HK-2 (cell line): ENCODE measurements at regions not wholly inside any gene's neighbourhood (a gene's known extent, or its start where the extent isn't known, plus 50 kb on each side); places are given as distances from the start of the nearest gene placed in this dataset.
"Not testable (repeated sequence)": the region's sequence is repeated elsewhere in the genome, so short reads cannot be mapped to it uniquely, and the experiment has no call there.

Source experiments
- DNase-seq: peaks from one replicate; pipeline ENCODE4 v3.0.0-alpha.2; 2018; ENCODE audit not compliant: unreplicated experiment

DNA sequence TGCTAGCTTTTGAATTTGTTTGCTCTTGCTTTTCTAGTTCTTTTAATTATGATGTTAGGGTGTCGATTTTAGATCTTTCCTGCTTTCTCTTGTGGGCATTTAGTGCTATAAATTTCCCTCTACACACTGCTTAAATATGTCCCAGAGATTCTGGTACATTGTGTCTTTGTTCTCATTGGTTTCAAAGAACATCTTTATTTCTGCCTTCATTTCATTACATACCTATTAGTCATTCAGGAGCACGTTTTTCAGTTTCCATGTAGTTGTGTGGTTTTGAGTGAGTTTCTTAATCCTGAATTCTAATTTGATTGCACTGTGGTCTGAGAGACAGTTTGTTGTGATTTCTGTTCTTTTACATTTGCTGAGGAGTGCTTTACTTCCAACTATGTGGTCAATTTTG, 51.2 kb upstream of the MB21D2 start:
- not testable (repeated sequence) for DNase-seq

DNA sequence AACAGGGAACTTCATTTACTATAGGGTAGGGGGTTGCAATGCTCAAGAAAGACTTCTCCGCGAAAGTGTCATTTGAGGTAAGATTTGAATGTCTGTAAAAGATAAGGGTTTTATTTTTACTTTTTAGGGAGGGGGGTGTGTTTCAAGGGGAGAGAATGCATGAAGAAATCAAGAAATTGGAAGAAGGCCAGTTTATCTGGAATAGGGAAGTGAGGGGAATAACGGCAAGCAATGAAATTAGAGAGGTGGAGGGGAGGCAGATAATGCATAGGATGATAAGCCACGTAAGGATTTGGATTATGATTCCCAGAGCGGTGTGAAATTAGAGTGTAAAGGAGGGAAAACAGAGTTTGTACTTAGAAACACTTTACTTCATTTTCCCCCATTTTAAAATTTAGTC, 63.0 kb upstream of the MB21D2 start:
- no peak for DNase-seq

DNA sequence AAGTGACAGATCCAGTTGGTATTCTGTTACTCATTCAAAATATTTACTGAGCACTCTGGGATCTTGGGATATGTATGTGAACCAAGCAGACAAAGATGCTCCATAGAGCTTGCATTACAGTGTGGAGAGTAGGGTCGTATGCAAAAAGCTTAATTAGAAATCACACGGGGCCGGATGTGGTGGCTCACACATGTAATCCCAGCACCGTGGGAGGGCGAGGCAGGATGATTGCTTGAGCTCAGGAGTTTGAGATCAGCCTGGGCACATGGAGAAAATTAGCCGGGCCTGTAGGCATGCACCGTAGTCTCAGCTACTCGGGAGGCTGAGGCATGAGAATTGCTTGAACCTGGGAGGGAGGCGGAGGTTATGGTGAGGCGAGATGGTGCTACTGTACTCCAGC, 68.7 kb upstream of the MB21D2 start:
- no peak for DNase-seq

DNA sequence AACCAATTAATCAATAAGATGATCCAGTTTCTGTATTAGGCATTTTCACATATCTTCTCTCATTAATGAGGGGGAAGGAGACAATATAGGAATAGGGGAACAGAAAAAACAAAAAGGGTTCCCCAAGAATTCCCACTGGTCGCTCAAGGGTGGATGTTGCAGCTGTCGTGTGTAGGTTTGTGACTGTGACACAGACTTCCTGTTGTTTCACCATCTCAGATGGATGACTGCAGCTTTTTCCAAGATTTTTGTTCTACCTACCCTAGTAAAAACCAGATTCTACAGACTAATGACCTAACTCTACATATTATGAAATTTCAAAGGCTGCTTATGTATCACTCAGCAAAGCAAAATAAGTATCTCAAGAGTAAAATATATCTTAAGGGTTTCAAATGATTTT, 73.7 kb upstream of the MB21D2 start:
- no peak for DNase-seq

DNA sequence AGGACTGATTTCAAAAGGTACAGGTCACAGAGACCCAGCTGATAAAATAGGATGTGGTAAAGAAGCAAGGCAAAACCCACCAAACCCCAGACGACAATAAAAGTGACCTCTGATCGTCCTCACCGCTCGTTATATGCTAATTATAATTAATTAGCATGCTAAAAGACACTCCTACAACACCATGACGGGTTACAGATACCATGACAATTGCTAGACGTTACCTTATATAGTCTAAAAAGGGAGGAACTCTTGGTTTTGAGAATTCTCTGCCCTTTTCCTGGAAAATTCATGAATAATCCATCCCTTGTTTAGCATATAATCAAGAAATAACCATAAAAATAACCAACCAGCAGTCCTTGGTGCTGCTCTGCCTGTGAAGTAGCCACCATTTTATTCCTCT, 74.7 kb upstream of the MB21D2 start:
- DNase-seq = no peak

DNA sequence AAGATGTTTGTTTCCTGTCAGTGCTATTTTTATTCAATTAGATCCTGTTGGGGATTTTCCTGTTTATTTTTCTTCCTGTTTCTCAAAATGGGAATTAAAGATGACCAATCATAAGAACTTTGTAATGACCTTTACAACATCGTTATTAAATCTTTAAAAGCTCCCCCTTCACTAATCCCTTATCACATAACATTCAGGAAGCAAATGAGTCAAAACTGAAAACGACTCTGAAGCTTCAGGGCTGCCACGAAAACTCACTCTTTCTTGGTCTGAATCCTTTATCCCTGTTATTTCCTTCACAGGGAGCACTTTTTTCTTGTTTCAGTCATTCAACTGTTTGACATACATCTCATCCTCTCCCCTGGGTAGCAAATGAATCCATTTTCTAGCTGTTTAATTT, 75.8 kb upstream of the MB21D2 start:
- DNase-seq = no peak

DNA sequence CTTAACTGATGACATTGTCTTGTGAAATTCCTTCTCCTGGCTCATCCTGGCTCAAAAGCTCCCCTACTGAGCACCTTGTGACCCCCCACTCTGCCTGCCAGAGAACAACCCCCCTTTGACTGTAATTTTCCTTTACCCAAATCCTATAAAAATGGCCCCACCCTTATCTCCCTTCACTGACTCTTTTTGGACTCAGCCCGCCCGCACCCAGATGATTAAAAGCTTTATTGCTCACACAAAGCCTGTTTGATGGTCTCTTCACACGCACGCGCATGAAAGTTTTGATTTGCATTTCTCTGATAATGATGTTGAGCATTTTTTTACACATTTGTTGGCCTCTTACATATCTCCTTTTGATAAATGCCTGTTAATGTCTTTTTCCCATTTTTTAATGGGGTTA, 83.5 kb upstream of the MB21D2 start:
- DNase-seq = not testable (repeated sequence)

DNA sequence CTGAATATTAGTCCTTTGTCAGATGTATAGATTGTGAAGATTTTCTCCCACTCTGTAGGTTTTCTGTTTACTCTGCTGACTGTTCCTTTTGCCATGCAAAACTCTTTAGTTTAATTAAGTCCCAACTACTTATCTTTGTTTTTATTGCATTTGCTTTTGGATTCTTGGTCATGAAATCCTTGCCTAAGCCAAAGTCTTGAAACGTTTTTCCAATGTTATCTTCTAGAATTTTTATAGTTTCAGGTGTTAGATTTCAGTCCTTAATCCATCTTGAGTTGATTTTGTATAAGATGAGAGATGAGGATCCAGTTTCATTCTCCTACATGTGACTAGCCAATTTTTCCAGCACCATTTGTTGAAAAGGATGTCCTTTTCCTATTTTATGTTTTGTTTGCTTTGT, 86.0 kb upstream of the MB21D2 start:
- DNase-seq = not testable (repeated sequence)

DNA sequence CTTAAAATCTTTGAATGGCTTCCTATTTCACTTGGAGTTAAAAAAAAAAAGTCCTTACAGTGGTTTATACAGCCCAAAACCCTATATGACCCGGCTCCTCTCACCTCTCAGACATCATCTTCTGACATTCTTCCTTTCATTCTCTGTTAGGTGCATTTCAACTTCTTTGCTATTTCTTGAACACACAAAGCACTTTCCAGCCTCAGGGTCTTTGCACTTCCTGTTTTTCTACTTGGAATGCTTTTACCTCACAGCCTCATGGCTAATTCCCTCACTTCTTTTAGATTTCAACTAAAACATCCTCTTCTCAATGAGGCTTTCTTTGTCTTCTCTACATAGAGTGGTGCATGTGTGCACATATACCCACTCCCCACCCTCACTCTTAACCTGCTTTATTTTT, 91.0 kb upstream of the MB21D2 start:
- no peak for DNase-seq

DNA sequence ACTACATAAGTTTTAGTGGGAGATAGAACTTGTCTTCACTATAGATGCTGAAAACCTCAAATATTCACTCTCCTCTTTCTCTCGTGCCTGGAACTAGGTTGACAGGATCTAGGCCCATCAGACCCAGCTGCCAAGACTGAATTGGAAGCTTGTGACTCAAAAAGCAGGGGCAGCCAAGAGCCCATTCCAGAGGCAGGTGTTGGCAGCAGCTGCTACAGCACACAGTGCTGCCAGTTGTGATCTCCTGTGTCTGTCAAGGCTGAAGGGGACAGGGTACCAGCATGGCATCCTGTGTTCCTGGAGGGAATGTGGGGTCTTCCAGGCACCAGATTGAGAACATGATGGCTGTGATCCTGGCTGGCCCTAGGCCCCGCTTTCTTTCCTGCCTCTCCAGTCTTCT, 92.5 kb upstream of the MB21D2 start:
- DNase-seq = no peak

DNA sequence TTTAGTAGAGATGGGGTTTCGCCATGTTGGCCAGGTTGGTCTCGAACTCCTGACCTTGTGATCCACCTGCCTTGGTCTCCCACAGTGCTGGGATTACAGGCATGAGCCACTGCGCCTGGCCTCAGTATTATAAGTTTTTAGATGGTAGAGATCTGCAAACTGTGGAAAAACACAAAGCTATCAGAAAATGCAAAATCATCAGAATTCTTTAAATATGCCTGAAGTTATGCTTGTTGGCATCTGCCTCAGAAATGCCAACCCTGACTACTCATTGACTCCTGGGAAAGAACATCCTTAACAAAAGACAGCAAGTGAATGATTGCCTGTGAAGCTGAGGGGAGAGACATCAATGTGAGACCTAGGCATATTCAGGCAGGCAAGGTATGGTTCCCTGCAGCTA, 94.3 kb upstream of the MB21D2 start:
- DNase-seq = no peak

DNA sequence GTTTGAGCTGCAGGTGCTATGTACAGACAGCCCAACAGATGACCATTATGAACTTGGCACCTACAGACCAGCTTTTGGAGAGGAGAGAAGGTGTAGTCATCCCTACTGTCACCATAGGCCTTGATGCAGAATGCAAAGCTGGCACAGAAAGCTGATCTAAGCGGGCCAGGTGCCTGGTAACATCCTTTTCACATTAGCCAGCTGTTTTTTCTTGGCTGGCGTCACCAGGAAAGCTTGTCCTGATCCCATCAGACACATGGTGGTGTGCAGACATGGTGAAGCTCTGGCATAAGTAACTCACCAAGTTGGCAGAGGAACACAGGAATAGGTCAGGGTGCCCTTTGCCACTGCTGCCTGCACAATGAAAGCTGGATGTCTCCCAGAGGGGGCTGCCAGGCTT, 97.2 kb upstream of the MB21D2 start:
- DNase-seq = no peak

DNA sequence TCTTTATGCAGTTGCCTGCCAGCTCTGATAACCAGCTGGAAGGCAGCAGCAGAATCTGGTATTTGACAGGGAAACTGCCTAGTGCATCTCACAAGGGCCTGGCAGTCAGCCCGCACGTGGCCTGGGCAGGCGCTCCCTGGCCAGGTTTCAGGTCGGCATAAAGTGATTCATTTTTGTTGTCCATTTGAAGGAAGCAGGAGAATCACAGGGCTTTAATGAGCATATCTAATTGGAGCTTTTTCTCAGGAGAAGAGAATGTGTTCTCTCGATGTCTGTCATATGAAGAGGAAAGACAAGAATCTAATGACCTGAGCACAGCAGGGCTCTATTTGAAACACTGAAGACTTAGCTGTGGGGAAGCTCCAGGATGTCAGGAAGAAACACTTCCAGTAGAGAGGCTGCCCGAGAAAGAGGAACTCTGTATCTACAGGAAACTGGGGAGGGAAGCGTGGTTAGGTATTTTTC, 98.8 kb upstream of the MB21D2 start:
- no peak for DNase-seq

DNA sequence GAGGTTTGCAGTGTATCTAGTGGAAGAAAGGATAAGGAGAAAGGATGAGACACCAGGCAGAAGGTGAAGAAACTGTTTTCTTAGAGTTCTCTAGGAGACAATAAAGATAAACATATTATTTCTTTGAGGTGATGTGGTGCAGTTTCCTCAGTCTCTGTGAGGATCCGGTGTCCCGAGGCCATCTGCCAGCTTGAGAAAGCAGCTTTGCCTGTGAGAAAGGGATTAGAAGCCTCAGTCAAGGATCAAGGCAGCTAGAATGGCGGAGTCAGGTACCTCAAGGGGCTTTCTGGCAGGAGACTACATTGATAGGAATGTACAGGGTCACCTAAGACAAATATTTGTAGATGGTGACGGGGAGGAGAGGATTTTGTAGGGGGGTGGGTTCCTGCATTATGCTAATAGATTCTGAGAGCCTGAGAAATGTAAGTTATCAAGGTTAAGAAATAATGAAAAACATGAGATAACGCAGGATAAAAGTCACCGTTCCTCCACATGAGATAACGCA, 103.9 kb upstream of the MB21D2 start:
- no peak for DNase-seq

DNA sequence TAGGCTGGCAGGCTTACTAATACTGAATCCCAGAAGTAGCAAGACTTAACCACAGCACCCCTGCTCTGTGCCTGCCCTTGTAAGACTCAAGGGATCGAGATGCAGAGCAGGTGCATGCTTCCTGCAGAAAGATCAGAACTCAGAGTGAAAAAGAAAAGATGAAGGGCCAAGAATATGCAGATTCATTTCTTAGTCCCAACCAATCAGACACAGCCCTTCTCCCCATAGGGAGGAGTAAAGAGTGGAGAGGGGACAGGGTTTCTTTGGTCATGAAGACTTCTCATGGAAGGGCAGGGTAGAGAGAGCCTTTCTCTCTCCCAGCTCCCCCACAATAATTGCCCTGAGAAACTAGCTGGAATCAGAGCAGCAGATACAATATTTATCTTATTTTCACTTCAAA, 105.6 kb upstream of the MB21D2 start:
- no peak for DNase-seq

DNA sequence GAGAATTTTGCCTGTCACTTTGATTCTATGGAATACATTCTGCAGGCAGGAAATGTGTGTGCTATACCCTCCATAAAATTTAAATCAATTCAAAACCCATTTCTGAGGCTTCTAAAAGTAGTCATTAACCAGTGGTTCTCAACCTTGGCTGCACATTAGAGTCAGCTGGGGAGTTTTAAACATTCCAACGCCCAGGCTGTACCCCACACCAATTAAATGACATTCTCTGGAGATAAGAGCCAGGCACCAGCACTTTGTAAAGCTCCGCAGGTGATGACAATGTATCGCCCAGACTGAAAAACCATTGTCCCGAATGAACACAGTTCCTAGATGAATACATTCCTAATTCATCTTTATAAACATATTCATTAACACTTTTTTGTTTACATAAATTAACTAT, 110.6 kb upstream of the MB21D2 start:
- DNase-seq = no peak

DNA sequence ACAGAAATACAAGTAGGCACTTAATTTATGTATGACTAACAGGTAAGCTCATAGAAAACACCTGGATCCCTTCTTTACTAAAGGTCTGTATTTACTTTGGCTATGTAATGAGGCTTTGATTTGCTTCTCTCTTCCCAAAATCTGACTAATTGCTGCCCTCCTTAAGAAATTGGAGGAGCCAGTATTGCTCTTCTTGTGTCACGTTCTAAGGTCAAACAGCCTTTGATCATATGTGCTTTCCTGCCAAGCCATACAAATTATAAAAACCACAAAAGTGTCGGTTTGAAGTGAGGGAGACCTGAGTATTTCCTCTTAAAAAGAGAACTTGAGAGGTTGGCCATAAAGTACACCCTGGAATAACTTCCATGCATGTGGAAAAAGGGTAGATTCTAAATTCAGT, 112.1 kb upstream of the MB21D2 start:
- DNase-seq = no peak

DNA sequence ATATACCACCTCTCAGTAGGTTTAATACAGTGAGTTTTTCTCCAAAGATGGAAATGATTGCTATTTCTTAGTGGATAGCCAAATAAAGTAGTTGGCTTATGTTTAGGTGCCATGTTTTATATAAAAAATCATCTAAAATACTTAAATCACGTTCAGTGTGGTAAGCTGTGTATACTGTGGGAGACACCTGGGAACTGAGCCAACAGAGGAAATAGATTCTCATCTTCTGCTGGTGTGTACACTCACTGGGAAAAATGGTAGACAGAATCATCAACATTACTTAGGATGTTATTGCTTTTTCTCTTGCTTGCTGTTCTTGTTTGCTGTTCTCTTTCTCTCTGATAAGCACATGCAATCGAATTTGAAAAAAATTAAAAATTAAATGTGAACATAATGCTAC, 112.6 kb upstream of the MB21D2 start:
- DNase-seq = no peak

DNA sequence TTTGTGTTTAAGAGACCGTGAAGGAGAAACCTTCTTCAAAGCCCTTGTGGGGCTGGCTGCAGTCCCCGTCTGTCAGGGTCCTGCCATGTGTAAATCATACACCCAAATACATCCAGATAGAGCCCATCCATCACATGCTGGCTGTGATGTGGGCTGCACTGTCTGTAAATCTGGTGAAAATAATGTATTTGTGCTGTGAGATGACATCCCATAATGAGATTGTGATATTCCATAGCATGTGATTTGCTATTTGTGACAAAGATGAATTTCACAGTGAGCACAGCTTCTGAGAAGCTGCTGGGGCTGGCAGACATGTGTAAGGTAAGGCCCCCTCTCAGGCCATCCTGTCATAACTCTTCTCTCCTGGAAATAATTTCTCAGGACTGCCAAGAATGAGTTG, 114.3 kb upstream of the MB21D2 start:
- no peak for DNase-seq

DNA sequence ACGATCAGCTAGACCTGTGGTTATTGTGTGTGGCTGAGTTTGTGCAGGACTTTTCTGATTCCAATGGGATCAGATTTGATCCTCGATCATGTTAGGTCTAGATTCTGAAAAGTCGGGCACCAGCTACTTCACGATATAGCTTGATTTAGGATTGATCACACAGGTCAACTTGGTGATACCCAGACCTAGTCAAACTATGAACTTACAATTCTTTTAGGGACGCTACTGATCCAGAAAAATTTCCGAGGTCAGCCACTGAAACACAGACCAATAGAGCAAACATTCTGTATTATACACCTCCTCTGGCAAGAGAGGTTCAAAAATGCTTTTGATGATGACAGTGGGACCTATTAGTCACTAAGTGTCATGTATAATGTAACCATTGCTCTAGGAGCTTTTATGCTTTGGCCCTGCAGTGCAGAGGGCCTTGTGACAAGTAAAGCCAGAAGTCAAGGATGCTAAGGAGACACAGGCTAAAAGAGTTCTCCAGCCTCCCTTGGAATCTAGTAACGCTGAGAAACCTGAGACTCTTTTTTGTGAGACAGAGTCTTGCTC, 115.6 kb upstream of the MB21D2 start:
- no peak for DNase-seq

DNA sequence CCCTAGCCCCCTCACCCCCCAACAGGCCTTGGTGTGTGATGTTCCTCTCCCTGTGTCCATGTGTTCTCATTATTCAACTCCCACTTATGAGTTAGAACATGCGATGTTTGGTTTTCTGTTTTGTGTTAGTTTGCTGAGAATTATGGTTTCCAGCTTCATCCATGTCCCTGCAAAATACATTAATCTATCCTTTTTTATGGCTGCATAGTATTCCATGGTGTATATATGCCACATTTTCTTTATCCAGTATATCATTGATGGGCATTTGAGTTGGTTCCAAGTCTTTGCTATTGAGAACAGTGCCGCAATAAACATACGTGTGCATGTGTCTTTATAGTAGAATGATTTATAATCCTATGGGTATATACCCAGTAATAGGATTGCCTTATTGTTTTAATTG, 120.2 kb upstream of the MB21D2 start:
- not testable (repeated sequence) for DNase-seq

DNA sequence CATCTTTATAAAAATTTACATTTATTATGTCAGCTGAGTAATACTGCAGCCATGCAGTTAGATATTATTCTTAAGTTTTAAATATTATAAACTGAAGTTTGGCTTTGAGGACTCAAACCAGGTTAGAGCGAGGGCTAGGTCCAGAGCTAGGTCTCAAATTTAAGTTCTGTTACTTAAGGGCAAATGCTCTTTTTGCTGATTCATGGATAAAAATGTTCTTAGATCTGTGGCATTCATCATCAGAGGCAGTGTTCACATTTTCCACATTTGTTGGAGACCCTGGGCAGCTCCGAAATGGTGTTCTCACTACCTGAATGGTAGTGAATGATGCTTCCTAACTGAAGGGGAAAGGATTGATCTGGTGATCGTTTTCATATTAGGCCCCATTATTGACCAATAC, 121.4 kb upstream of the MB21D2 start:
- DNase-seq = no peak

DNA sequence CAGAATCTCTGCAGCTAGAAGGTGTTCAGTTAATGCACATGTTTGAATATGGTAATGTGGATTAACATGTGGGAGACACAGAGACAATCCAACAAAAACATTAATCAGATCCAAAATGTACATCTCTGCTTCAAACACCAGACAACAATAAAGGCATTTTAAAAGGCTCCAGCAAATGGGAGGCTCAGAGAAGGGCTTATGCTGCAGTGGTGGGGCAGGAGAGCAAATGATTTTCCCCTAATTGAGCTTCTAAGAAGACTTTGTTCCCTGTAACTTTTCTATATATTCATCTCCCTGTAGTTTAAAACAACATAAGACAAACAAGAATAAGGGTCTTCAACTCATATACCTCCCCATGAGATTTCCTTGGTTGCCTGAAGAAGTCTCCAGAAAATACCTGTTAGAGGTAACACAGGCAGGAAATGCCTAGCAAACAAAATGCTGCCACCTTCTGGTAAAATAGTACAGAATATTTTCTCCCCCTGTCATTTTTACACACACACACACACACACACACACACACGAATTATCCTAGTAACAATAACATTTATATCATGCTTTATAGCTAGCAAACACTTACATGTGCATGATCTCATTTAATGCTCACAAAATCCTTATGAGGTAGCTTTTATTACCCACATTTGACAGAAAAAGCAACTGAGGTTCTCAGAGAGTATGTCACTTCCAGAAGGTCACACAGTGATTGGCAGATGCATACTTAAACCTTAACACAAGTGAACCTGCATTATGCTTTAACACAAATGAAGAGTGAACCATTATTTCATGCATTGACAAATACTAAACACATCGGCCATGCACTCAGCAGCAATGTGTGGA, 123.4 kb upstream of the MB21D2 start:
- DNase-seq = peak; percentile 5

DNA sequence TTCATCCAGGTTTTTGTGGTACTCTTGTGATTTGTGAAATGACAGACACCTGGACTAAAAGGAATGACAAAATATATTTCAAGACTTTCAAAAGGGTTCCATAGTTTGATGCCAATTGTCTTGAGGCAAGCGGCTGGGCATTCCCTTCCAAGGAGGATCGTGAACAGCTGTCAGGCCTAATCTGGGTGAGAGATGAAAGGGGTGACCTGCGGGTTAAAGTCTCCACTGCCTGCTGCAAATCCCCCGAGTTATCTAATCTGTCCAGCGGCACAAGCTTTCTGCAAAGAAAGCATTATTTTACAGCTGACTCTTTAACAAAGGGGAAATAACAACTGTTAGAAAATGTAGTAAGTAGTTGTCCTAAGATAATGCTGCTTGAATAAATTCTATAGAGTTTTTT, 128.7 kb upstream of the MB21D2 start:
- DNase-seq = no peak
